T-helper 17 cell (primary cell): ENCODE measurements at regions not wholly inside any gene's neighbourhood (a gene's known extent, or its start where the extent isn't known, plus 50 kb on each side); places are given as distances from the start of the nearest gene placed in this dataset.
"Not testable (repeated sequence)": the region's sequence is repeated elsewhere in the genome, so short reads cannot be mapped to it uniquely, and the experiment has no call there.

Experiments
- ATAC-seq: fragments of 150-1000 bp; cut with Tn5 transposase; 2 replicates; pipeline ENCODE4 v1.10.0; 2021; ENCODE audit warnings: mild to moderate bottlenecking, moderate library complexity
- DNase-seq, 3 donors: peaks; one replicate each; pipeline versions ENCODE4 v3.0.0 to v3.0.0-alpha.2; 2020 to 2021
- H3K9me3 ChIP-seq: one replicate; pipeline ENCODE4 v1.7.0; 2013; ENCODE audit warnings: low read length, mild to moderate bottlenecking; ENCODE audit not compliant: control insufficient read depth, poor library complexity, severe bottlenecking
- H3K27ac Mint-ChIP-seq: one replicate; pipeline ENCODE4 v1.8.0; 2022; ENCODE audit warnings: mild to moderate bottlenecking, moderate library complexity, mixed read lengths
- H3K27me3 Mint-ChIP-seq: one replicate; pipeline ENCODE4 v1.8.0; 2022; ENCODE audit warnings: mixed read lengths
- H3K36me3 Mint-ChIP-seq: one replicate; pipeline ENCODE4 v1.8.0; 2022; ENCODE audit warnings: low read depth, mixed read lengths
- H3K4me1 Mint-ChIP-seq: one replicate; pipeline ENCODE4 v1.8.0; 2022; ENCODE audit warnings: mild to moderate bottlenecking, mixed read lengths
- H3K4me3 Mint-ChIP-seq: one replicate; pipeline ENCODE4 v1.8.0; 2022; ENCODE audit warnings: mild to moderate bottlenecking, moderate library complexity, mixed read lengths

- H3K9me3 ChIP-seq = no peaks in the 10 kb centered on the region
- Mint-ChIP-seq H3K27ac (no peak overlapping the region), H3K4me3 (no peak overlapping the region), H3K36me3 (no peaks in the 10 kb centered on the region), H3K4me1 (no peaks in the 10 kb centered on the region), H3K27me3 (no peaks in the 10 kb centered on the region)
- no peak for ATAC-seq
- no peak for DNase-seq
Observed at GRCh38 chr15:95017666-95018328, 786.4 kb downstream of the MCTP2 start.

GRCh38 chr15:95018888-95019545, 787.7 kb downstream of the MCTP2 start:
- H3K4me1 Mint-ChIP-seq = no peaks in the 10 kb centered on the region

GRCh38 chr15:95019907-95020306, 788.5 kb downstream of the MCTP2 start:
- no peaks in the 10 kb centered on the region for H3K36me3 Mint-ChIP-seq
- no peak for DNase-seq
- H3K4me1 Mint-ChIP-seq = no peaks in the 10 kb centered on the region
- ATAC-seq = no peak
- H3K27me3 Mint-ChIP-seq = no peaks in the 10 kb centered on the region
- H3K9me3 ChIP-seq = no peaks in the 10 kb centered on the region
- H3K27ac Mint-ChIP-seq = no peak overlapping the region
- H3K4me3 Mint-ChIP-seq = no peak overlapping the region

More at GRCh38 chr15:95018888-95019545, 787.7 kb downstream of the MCTP2 start:
- Mint-ChIP-seq H3K27ac (no peak overlapping the region), H3K4me3 (no peak overlapping the region), H3K36me3 (no peaks in the 10 kb centered on the region), H3K27me3 (no peaks in the 10 kb centered on the region)
- H3K9me3 ChIP-seq = no peaks in the 10 kb centered on the region
- no peak for ATAC-seq
- no peak for DNase-seq

GRCh38 chr15:95021816-95022215, 790.5 kb downstream of the MCTP2 start:
- no peak overlapping the region for H3K4me3 Mint-ChIP-seq
- no peaks in the 10 kb centered on the region for H3K27me3 Mint-ChIP-seq
- DNase-seq = no peak
- no peak for ATAC-seq
- H3K27ac Mint-ChIP-seq = no peak overlapping the region
- H3K36me3 Mint-ChIP-seq = no peaks in the 10 kb centered on the region
- H3K9me3 ChIP-seq = no peaks in the 10 kb centered on the region
- H3K4me1 Mint-ChIP-seq = no peaks in the 10 kb centered on the region

GRCh38 chr15:95024351-95024750, 793.0 kb downstream of the MCTP2 start:
- ATAC-seq (no peak), DNase-seq (no peak)
- Mint-ChIP-seq H3K27me3 (no peaks in the 10 kb centered on the region), H3K4me1 (no peaks in the 10 kb centered on the region), H3K27ac (no peak overlapping the region), H3K4me3 (no peak overlapping the region), H3K36me3 (no peaks in the 10 kb centered on the region)
- H3K9me3 ChIP-seq = no peaks in the 10 kb centered on the region

GRCh38 chr15:95025924-95026728, 794.8 kb downstream of the MCTP2 start:
- no peaks in the 10 kb centered on the region for H3K4me1 Mint-ChIP-seq
- H3K27ac Mint-ChIP-seq = no peak overlapping the region
- ATAC-seq (no peak), DNase-seq (no peak)
- no peaks in the 10 kb centered on the region for H3K36me3 Mint-ChIP-seq
- H3K9me3 ChIP-seq = no peaks in the 10 kb centered on the region
- H3K4me3 Mint-ChIP-seq = no peak overlapping the region
- no peaks in the 10 kb centered on the region for H3K27me3 Mint-ChIP-seq

GRCh38 chr15:95027981-95028380, 796.6 kb downstream of the MCTP2 start:
- no peaks in the 10 kb centered on the region for H3K9me3 ChIP-seq
- Mint-ChIP-seq H3K27me3 (no peaks in the 10 kb centered on the region), H3K4me3 (no peak overlapping the region), H3K36me3 (no peaks in the 10 kb centered on the region), H3K27ac (no peak overlapping the region), H3K4me1 (no peaks in the 10 kb centered on the region)
- DNase-seq (no peak), ATAC-seq (no peak)

GRCh38 chr15:95032156-95032555, 800.8 kb downstream of the MCTP2 start:
- H3K27me3 Mint-ChIP-seq = no peaks in the 10 kb centered on the region
- H3K4me3 Mint-ChIP-seq = no peak overlapping the region
- no peak overlapping the region for H3K27ac Mint-ChIP-seq
- DNase-seq = no peak
- no peak for ATAC-seq
- H3K4me1 Mint-ChIP-seq = no peaks in the 10 kb centered on the region
- no peaks in the 10 kb centered on the region for H3K9me3 ChIP-seq
- H3K36me3 Mint-ChIP-seq = no peaks in the 10 kb centered on the region

GRCh38 chr15:95035106-95035505, 803.7 kb downstream of the MCTP2 start:
- Mint-ChIP-seq H3K4me1 (no peaks in the 10 kb centered on the region), H3K27me3 (no peaks in the 10 kb centered on the region)
- no peak for ATAC-seq

GRCh38 chr15:95041297-95041696, 809.9 kb downstream of the MCTP2 start:
- Mint-ChIP-seq H3K4me1 (no peaks in the 10 kb centered on the region), H3K4me3 (no peak overlapping the region), H3K36me3 (no peaks in the 10 kb centered on the region), H3K27me3 (no peaks in the 10 kb centered on the region), H3K27ac (no peak overlapping the region)
- no peak for DNase-seq
- H3K9me3 ChIP-seq = no peaks in the 10 kb centered on the region
- ATAC-seq = no peak

More at GRCh38 chr15:95035106-95035505, 803.7 kb downstream of the MCTP2 start:
- Mint-ChIP-seq H3K27ac (no peak overlapping the region), H3K4me3 (no peak overlapping the region), H3K36me3 (no peaks in the 10 kb centered on the region)
- H3K9me3 ChIP-seq = no peaks in the 10 kb centered on the region
- no peak for DNase-seq

GRCh38 chr15:95043236-95043932, 812.0 kb downstream of the MCTP2 start:
- H3K27ac Mint-ChIP-seq, DNase-seq, H3K36me3 Mint-ChIP-seq, ATAC-seq, H3K27me3 Mint-ChIP-seq, H3K9me3 ChIP-seq, H3K4me1 Mint-ChIP-seq, H3K4me3 Mint-ChIP-seq: not testable (repeated sequence)

GRCh38 chr15:95043933-95044313, 812.6 kb downstream of the MCTP2 start:
- no peak for ATAC-seq
- H3K4me1 Mint-ChIP-seq = no peaks in the 10 kb centered on the region
- no peak for DNase-seq
- H3K27me3 Mint-ChIP-seq = no peaks in the 10 kb centered on the region
- H3K9me3 ChIP-seq = no peaks in the 10 kb centered on the region
- no peaks in the 10 kb centered on the region for H3K36me3 Mint-ChIP-seq
- H3K27ac Mint-ChIP-seq = no peak overlapping the region
- H3K4me3 Mint-ChIP-seq = no peak overlapping the region

- DNase-seq = no peak
- Mint-ChIP-seq H3K4me3 (no peak overlapping the region), H3K36me3 (no peaks in the 10 kb centered on the region), H3K27me3 (no peaks in the 10 kb centered on the region), H3K27ac (no peak overlapping the region), H3K4me1 (no peaks in the 10 kb centered on the region)
- no peak for ATAC-seq
- H3K9me3 ChIP-seq = no peaks in the 10 kb centered on the region
Observed at GRCh38 chr15:95044745-95045417, 813.5 kb downstream of the MCTP2 start.
